DMS 273 (cell line): ENCODE measurements at regions not wholly inside any gene's neighbourhood (a gene's known extent, or its start where the extent isn't known, plus 50 kb on each side); places are given as distances from the start of the nearest gene placed in this dataset.

Experiments
- DNase-seq: peaks from one replicate; lab custom pipeline; 2025; ENCODE audit not compliant: unreplicated experiment; lab: John Stamatoyannopoulos, UW

DNA sequence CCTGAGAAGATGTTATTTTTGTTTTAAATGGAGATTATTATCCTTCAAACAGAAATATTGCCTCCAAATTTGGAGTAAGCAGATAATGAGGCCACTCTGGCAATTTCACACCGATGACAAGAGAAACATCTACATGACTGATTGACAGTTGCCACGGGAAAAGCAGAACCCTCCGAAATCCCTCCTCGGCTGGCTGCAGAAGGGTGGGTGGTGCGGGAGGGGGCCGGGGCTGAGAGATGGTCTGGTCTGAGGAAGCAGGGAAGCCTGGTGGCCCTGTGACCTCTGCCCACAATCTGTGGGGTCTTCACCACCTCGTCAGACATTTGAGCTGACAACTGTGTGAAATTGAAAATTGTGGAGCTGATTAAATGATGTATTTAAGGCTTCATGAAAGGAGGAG lies 503.2 kb downstream of the MN1 start:
- no peak for DNase-seq

DNA sequence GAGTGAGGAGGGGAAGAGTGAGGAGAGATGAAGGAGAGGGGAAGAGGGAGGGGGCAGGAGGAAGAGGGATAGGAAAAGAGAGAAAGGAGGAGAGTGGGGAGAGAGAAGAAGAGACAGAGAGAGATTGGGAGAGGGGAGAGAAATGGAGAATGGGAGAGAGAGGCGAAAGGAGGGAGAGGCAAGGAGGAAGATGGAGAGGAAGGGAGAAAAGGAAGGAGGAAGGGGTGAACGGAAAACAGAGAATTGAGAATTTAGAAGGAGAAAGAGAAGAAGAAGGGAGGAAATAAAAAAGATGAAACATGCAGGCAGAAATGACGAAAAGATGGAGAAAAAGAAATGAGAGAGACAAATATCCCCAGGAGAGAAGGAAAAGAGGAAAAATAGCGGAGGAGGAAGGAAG lies 502.8 kb downstream of the MN1 start:
- no peak for DNase-seq

DNA sequence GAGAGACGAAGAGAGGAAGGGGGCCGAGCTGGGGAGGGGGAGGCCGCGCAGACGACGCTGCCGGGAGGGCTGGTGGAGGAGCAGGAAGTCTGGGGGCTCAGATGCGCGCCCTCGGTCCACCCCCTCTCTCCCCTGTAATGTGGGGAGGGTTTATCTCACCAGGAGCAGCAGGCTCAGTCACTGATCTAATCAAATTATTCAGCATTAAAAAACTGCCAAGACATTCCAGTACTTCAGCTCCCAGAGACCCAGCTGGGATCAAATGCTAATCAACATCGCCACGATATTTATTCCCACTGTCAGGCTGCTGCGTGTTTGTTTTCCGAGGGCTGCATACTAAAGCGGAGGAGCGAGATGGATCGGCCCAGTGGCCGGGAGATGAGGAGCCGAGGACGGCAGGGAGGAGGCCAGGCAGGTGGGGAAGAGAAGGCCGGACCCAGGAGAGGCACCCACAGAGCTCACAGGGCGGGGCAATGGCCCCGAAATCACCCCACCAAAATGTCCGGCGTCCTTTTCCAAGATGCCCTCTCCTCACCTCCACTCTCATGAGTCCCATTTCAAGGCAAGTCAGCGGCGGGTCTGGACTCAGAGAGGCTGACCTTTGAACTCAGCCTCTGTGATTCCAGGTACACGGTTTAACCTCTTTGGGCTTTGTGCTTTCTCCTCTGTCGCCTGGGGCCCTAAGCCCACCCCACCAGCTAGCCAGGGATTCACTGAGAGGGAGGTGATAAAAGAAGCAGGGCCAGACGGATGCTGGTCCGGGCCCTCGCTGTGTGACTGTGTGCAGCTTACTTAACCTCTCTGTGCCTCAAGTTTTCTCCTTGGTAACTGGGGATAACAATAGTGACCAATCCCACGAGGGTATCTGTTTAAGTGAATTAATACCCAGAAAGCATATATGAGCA lies 502.1 kb downstream of the MN1 start:
- DNase-seq: peak; percentile 27

DNA sequence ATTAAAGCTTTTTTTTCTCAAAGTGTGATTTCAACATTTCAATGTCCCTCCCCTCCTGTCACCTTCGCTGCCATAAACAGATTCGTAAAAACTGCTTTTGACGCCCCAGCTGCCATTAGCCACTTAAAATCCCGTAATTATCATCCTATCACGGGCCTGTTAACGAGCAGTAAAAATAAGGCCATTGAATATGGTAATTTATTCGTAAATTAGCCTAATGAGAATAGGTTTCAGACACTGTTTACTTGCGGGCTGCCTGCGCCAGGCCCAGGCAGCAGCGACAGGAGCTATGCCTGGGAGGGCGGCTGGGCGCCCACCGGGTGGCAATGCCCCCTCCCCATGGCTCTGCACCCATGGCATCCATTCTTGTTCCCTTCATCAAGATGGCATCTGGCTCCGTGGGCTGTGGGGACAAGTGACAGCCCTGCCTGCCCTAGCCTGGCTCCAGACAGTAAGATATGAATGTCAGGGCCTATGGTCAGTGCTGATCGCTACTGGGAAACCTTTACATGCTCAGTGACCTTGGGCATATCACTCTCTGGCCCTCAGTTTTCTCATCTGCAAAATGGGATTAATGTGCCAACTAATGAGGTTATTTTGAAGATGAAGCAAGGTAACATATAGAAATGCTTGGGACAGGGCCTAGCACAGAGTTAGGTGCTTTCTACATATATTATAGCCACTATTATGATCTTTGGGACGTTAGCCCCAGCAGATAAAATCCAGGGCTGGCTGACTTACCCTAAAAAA lies 500.8 kb downstream of the MN1 start:
- no peak for DNase-seq

DNA sequence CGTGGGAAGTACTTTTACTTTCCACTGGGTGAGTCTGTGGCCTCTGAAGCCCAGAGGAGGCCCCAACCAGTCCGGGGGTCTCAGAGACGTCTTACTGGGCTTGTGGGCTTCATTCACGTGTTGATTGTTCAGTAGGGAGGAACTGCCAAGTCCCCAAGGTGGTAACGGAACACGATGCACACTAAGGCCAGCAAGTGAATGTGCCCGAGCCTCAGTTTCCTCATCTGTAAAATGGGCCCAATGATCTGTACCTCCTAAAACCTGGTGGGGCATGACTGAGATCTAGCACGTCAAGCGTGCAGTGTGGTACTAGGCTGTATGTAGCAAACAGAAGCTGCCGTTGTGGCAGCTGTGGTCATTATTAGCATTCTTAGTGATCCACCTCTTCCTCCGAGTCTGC lies 499.1 kb downstream of the MN1 start:
- DNase-seq: no peak

DNA sequence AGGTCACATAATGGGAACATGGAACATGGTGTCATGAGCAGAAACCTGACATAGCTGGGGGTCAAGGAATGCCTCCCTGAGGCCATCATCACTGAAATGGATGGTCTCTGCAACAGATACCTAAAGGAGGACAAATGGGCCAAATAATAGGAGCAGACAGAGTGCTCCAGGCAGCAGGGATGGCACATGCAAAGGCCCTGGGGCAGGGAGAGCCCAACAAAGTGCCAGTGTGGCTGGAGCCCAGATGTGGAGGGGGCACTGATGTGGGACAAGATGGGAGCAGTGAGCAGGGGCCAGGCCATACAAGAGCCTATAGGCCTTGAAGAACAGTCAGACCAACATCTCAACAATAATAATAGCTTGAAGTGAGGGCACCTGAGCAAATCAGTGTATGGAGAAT lies 497.8 kb downstream of the MN1 start:
- no peak for DNase-seq

DNA sequence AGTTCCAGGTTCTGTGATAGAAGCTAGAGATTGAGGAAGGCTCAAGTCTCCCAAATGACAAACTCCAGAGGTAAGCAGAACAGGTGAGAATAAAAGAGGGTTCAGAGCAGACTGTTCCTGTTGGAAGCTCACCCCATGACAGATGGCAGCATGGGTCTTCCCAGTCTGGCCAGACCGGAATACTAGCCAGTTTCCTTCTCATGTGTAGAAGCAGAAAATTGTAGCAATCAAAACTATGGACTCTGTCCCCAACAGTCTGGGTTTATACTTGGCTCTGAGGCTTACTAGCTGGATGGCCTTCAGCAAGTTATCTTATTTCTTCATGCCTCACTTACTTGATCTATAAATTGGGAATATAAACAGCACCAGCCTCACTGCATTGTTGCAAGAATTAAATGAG lies 494.8 kb downstream of the MN1 start:
- DNase-seq: peak; percentile 2

DNA sequence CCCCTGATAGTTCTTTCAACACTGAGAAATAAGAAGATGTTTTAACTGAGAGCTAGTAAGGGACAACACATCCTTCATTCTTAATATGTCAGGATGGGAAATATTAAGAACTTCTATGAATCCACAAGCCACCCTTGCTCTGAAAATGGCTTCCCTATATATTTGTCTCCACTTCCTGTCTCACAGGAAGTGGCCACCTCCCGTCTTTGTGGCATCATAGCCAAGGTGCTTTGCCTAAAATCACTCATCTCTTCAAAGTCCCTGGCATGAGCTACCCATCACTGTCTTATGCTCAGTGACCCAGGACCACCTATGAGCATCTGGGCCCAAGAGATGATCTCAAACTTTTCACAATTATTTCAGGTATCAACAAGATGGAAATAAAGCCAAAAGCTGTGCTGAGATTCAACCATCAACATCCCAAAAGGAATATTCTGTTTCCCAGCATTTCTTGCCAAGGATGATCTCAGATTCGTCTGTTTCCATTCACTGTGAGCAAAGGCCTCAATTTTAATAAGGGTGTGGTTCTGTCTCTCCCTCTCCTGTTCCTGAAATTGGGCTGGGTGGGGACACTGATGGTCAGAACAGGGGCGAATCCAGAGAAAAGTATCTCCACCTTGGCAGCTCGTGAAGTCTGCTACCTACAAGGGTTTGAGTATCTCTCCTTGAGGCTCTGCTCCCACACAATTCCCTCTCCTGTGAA lies 493.9 kb downstream of the MN1 start:
- no peak for DNase-seq

DNA sequence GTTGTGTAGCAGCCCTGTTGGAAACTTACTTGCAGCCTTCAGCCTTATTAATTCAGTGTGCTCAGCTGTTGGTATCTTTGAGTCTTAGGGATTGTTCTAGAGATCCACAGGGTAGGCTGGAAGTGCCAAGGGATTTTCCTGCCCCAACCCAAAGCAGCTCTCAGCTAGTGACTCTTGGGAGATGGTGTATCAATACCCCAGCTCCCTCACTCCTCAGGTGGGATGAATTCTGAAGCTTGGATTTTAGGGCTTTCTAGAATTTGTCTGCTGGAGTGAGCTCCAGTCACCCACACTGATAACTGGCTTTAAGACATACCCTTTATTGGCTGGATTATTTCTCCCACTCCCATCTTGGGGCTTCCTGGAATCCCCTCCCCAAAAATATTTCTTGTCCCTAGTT lies 493.0 kb downstream of the MN1 start:
- no peak for DNase-seq

DNA sequence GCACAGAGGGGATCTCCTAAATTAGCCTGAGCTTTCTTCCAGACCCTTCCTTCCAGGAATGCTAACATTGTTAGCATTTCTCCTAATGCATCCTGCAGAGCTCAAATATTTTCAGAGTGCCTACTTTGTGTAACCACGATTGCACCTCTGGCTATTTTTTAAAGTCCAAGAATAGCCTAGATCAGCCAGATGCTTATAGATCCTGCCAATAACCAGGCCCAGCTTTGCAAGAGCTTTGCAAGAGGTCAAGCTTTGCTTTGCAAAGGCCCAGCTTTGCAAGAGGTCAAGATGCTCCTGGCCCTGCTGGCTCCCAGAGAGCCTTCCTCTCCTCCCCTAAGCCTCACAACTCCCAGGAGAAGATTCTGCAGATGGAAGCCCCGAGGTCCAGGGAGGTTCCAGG lies 491.9 kb downstream of the MN1 start:
- no peak for DNase-seq

DNA sequence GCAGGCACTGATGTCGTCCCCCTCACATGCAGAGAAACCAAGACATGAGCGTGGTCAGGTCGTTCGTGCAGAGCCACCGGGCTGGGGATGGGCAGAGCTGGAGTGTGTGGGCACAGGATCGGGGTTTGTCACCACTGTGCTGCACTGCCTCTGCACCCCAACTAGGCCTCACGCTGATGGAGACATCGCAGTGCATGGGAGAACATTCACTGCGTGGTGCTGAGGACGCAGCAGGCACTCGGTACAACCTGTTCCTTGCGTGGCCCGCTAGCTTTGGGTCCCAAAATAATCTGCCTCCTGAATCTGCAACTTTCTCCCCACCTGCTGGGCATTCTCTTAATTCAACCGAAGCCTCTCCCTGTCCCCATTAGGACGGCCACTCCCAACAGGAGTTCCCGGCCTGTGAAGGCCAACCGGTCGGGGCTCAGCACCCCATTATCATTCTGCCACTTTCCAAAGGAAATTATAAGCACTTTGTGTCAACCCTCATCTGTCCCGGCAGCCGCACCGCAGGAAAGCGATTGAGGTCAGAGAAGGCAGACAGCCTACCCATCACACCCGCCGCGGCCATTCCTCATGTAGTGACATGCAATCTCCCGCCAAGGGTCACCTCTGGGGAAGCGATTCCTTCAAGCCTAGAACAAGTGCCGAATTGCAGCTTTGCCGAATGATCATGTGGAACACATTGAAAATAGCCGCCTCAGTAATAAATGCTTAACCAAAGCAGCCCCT lies 490.4 kb downstream of the MN1 start:
- no peak for DNase-seq

DNA sequence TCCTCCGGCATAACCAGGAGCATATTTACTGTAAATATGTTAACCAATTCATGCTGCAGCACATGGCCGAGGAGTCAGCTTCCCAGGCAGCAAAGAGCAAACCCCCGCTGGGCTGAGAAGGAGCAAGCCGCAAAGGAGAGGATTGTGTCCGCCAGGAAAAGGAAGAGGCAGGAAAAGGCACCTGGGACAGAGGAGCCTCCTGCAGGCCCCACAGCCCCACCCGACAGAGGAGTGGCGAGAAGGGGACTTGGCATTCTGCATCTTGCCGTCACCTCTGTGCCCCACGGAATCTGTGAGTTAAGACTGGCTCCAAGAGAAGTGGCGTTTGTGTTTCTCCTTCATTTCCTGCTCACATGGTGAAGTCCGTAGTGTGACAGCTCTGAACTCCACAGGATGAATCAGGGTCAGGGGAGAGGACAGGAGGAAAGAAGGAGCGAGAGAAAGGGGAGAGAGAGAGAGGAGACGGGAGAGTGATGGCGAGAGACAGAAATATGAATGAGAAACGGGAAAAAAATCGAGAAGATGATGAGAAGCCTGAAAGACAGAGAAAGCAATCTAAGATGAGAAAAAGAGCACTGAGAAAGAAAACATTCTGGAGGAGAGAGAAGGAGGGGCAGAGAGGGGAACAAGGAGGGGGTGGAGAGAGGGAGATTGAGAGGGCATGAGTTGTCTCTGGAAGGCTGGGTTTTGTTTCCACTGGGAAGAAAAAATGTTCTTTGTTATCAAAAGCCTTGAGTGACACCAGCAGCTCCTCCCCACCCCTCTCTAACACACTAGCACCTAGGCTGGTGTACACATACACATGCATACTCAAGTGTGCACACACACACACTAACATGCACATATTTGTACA lies 489.6 kb downstream of the MN1 start:
- DNase-seq: no peak

DNA sequence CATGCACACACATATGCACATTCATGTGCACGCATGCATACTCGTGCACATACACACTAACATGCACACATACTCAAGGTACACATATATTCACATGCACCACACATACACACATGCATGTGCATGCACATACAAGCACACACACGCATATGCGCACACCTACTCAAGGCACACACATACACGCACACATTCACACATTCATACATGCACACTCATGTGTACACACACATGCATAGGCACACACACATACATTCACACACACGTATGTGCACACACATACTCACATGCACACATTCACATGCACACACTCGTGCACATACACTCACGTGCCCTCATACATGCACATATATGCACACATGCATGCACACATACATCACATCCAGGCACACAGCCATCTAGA lies 489.0 kb downstream of the MN1 start:
- DNase-seq: no peak

DNA sequence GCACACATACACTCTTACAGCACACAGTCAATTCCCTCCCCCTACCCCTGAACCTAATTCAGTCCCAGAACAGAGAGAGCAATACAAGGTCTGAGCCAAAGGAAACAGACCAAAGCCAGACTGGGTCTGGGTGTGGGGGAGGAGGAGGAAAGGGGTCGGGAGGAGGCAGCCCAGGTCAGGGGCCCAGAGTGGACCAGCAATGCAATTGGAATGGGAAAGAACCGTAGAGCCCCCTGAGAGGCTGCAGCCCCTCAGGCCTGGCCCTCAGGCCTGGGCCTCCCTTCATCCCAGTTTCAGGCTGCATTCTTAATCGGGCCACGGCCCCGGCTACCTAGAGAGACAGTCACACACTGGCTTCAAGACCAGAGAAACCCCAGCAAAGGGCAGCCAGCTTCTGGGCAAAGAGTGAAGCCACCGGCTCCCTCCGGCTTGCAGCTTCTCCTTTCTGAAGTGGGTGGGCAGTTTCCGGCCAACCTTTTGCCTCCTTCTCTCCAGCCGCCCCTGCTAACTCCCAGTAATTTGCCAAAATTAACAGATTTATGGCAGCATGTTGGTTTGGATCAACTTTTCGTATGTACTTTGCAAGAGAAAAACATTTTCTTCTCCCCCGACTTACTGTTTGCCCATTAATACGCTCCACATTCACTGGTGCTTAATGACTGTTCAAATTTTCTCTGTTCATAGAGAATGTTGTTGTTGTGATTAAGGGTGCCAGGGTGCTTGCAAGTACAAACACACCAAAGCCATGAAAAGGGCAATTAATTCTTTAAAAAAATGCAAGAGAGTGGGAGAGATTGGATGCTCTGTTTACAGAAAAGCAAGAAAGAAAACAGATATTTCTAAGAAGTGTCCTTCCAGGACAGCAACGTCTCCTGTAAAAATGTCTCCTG lies 488.3 kb downstream of the MN1 start:
- no peak for DNase-seq

DNA sequence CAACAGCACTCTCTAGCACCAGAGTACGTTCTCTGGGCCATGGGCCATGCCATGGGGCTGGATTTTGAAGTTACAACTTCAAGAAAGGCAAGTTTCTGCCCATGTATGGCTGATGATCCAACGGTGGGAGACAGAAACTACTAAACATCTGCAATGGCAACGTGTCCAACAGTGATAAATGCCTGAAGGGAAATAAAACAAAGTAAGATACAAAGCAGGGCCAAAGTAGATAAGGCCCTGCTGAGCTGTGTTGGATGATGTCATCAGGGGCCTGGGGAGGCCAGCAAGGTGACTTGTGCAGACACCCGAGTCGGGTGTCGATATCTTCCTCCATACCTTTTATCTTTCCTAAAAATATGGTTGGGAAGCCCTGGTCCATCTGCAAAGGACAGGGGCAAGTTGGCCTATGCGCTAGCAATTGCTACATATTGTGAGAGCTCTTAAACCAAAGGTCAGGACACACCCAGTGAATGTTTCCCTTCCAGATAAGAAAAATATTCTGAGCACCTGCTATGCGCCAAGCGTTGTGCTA lies 487.2 kb downstream of the MN1 start:
- DNase-seq: no peak

DNA sequence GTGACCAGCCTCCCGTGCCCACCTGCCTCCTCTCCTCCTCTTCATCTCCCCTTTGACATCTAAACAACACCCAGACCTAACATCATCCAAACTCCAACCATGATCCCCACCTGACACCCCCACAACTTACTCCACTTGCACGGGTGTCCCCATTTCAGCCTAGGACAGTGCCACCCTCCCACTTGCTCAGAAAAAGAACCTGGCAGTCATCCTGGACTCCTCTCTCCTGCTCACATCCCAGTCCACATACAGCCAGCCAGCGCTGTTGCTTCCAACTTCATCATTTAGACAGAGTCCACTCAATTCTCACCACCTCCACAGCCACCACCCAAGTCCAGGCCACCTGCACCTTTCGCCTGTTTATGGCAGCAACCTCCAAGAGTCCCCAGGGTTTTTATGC lies 485.7 kb downstream of the MN1 start:
- no peak for DNase-seq

DNA sequence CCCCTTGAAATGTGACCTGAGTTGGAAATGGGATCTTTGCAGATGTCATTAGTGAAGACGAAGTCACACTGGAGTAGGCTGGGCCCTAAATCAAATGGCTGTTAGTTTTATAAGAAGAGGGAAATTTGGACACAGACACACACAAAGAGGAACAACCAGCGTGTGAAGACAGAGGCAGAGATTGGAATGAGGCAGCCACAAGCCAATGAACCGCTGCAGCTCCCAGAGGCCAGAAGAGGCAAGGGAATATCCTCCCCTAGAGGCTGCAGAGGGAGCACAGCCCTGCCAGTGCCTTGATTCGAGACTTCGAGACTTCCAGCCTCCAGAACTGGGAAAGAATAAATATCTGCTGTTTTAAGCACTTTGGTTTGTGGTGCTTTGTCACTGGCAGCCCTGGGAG lies 484.5 kb downstream of the MN1 start:
- peak; percentile 14 for DNase-seq

DNA sequence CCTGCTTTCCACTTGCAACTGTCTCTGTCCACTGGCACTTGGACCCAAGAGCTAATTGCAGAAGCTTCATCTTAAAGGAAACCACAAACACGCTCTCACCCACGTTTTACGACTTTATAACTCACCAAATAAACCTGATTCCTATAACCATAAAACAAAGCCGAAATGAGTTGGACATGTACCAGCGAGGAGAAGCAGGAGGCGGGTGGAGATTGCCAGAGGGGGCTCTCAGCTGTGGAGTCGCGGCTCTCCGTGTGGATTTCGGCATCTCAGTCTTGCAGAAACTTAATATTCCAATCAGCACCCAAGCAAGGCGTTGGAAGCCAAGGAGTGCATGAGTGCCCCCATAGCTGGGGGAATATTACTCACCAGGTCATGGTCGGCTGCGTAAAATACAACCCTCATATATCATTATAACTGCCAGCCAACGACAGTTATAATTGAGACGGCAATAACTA lies 483.6 kb downstream of the MN1 start:
- no peak for DNase-seq

DNA sequence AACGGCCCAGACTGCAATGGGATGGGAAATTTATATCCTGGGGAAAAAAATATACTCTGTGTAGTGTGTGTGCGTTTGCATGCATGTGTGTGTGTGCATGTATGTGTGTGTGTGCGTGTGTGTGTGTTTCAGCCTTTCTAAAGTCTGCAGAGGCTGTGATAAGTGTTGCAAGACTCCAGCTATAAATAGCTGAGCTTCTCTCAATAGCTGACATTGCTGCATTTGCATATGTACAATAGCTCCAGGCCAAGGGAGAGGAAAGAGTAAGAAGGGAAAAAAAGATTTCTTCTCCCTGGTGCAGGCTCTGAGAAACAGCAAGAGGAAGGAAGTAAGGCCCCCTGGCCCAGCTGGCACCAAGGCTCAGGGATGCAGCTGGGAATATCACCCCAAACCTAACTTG lies 483.0 kb downstream of the MN1 start:
- DNase-seq: no peak
